ENCODE measurements at regions not wholly inside any gene's neighbourhood (a gene's known extent, or its start where the extent isn't known, plus 50 kb on each side); places are given as distances from the start of the nearest gene placed in this dataset.

DNA sequence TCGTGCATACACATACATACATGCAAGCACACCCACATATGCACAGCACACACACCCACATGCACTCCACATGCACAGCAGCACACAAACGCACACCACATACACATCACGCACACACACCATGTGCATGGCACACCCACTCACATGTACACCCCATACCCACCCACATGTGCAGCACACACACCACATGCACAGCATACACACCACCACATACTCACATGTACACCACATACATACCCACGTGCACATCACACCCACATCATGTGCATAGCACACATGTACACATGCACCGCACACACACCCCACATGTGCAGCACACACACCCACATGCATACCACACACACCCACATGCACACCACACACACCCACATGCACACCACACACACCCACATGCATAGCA is 132.0 kb upstream of the RGPD4 start:
- DNase-seq (ENCODE audit: low spot score) (no peak), ATAC-seq (no peak)
- H3K4me3 Mint-ChIP-seq = no peak overlapping the region
- no peaks in the 10 kb centered on the region; the same call in 1 of the 2 replicates for H3K27me3 Mint-ChIP-seq (ENCODE audit: low read depth)
- no peaks in the 10 kb centered on the region for H3K9me3 Mint-ChIP-seq
- no peak overlapping the region for H3K27ac Mint-ChIP-seq
- CTCF ChIA-PET = no interaction called here
- POLR2A ChIA-PET = no interaction called here
- TF ChIP-seq MAX (CRISPR knock-in tag; IDR thresholded peaks at IDR 0.05) (no peak), ATF3 (CRISPR knock-in tag; conservative IDR thresholded peaks at IDR 0.05) (no peak), PREB (CRISPR knock-in tag; IDR thresholded peaks at IDR 0.05; ENCODE audit: borderline replicate concordance) (no peak), ZBTB21 (CRISPR knock-in tag; IDR thresholded peaks at IDR 0.05; ENCODE audit: borderline replicate concordance) (no peak), NR3C1 (CRISPR knock-in tag; conservative IDR thresholded peaks at IDR 0.05; ENCODE audit: low read depth) (no peak), FOXK1 (CRISPR knock-in tag; IDR thresholded peaks at IDR 0.05) (no peak), NFE2L1 (CRISPR knock-in tag; IDR thresholded peaks at IDR 0.05) (no peak), FOXP1 (CRISPR knock-in tag; IDR thresholded peaks at IDR 0.05; ENCODE audit: borderline replicate concordance) (no peak), FOXJ3 (CRISPR knock-in tag; IDR thresholded peaks at IDR 0.05; ENCODE audit: borderline replicate concordance) (no peak), SMAD4 (CRISPR knock-in tag; IDR thresholded peaks at IDR 0.05) (no peak), NR2C2 (CRISPR knock-in tag; IDR thresholded peaks at IDR 0.05) (no peak), GTF2I (CRISPR knock-in tag; conservative IDR thresholded peaks at IDR 0.05) (no peak), E2F5 (CRISPR knock-in tag; IDR thresholded peaks at IDR 0.05) (no peak), CBFB (CRISPR knock-in tag; IDR thresholded peaks at IDR 0.05; ENCODE audit: low read depth) (no peak), ZNF232 (CRISPR knock-in tag; IDR thresholded peaks at IDR 0.05) (no peak), NR1H2 (CRISPR knock-in tag; IDR thresholded peaks at IDR 0.05) (no peak), SMAD3 (CRISPR knock-in tag; IDR thresholded peaks at IDR 0.05; ENCODE audit: borderline replicate concordance) (no peak), STAT6 (CRISPR knock-in tag; conservative IDR thresholded peaks at IDR 0.05; ENCODE audit: low read depth) (no peak), ESRRA (CRISPR knock-in tag; IDR thresholded peaks at IDR 0.05; ENCODE audit: borderline replicate concordance) (no peak)
- TF ChIP-seq, protein P1, sequence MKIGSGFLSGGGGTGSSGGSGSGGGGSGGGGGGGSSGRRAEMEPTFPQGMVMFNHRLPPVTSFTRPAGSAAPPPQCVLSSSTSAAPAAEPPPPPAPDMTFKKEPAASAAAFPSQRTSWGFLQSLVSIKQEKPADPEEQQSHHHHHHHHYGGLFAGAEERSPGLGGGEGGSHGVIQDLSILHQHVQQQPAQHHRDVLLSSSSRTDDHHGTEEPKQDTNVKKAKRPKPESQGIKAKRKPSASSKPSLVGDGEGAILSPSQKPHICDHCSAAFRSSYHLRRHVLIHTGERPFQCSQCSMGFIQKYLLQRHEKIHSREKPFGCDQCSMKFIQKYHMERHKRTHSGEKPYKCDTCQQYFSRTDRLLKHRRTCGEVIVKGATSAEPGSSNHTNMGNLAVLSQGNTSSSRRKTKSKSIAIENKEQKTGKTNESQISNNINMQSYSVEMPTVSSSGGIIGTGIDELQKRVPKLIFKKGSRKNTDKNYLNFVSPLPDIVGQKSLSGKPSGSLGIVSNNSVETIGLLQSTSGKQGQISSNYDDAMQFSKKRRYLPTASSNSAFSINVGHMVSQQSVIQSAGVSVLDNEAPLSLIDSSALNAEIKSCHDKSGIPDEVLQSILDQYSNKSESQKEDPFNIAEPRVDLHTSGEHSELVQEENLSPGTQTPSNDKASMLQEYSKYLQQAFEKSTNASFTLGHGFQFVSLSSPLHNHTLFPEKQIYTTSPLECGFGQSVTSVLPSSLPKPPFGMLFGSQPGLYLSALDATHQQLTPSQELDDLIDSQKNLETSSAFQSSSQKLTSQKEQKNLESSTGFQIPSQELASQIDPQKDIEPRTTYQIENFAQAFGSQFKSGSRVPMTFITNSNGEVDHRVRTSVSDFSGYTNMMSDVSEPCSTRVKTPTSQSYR (CRISPR knock-in tag; IDR thresholded peaks at IDR 0.05) = no peak
- peaks cover 34% of the 10 kb centered on the region for H3K4me1 Mint-ChIP-seq
- H3K36me3 Mint-ChIP-seq = no peaks in the 10 kb centered on the region
